HEK293 (cell line): ENCODE measurements at regions not wholly inside any gene's neighbourhood (a gene's known extent, or its start where the extent isn't known, plus 50 kb on each side); places are given as distances from the start of the nearest gene placed in this dataset.

Experiments
- CTCF ChIA-PET: fragments of 350-600 bp; formaldehyde crosslinking; extraction: SDS; loops from one replicate; lab custom pipeline; 2021; ENCODE audit warnings: antibody characterized with exemption; lab: Yijun Ruan, JAX
- POLR2A ChIA-PET: fragments of 300-600 bp; formaldehyde crosslinking; extraction: SDS; loops from one replicate; lab custom pipeline; 2020; ENCODE audit warnings: antibody characterized with exemption, inconsistent platforms; lab: Yijun Ruan, JAX
- H3K27ac ChIP-seq: fragments of 200-500 bp; sonication (Bioruptor generic); 2 replicates; pipeline ENCODE4 v1.5.1; 2014; ENCODE audit warnings: low read depth, low read length, control low read depth, inconsistent platforms; ENCODE audit errors: extremely low read depth
- H3K36me3 ChIP-seq, 2 experiments: fragments of 200-500 bp in 1 of 2; sonication (Bioruptor generic) in 1 of 2; 1 replicate in 1 of 2; 2 replicates in 1 of 2; pipeline ENCODE4 v1.5.1; 2014 to 2017; ENCODE audit warnings: inconsistent platforms in 2 of 2, low read length in 2 of 2; ENCODE audit not compliant: control insufficient read depth in 2 of 2, insufficient read depth in 1 of 2
- H3K4me1 ChIP-seq: fragments of 200-500 bp; sonication (Bioruptor generic); 2 replicates; pipeline ENCODE4 v1.5.1; 2014; ENCODE audit warnings: mild to moderate bottlenecking, low read length, inconsistent platforms; ENCODE audit not compliant: control insufficient read depth, insufficient read depth
- H3K4me3 ChIP-seq: 2 replicates; pipeline ENCODE4 v1.5.1; 2011; ENCODE audit warnings: low read depth, mild to moderate bottlenecking, control low read depth, low read length, moderate library complexity
- H3K9me3 ChIP-seq: fragments of 200-500 bp; sonication (Bioruptor generic); 2 replicates; pipeline ENCODE4 v1.5.1; 2014; ENCODE audit warnings: low read depth, low read length, inconsistent platforms; ENCODE audit not compliant: control insufficient read depth, insufficient read depth
- AEBP2 ChIP-seq: fragments of 450-650 bp; formaldehyde crosslinking; IDR thresholded peaks from 2 replicates; pipeline ENCODE4 v1.5.1; 2016; ENCODE audit warnings: missing biosample characterization, missing genetic modification characterization, borderline replicate concordance
- GLI2 ChIP-seq: fragments of 450-650 bp; formaldehyde crosslinking; IDR thresholded peaks from 2 replicates; pipeline ENCODE4; 2017; ENCODE audit warnings: missing biosample characterization, missing genetic modification characterization, low read depth, borderline replicate concordance
- KLF1 ChIP-seq: fragments of 450-650 bp; formaldehyde crosslinking; IDR thresholded peaks from 2 replicates; pipeline ENCODE4 v1.5.1; 2016; ENCODE audit warnings: missing biosample characterization, missing genetic modification characterization
- KLF7 ChIP-seq: fragments of 450-650 bp; formaldehyde crosslinking; IDR thresholded peaks from 2 replicates; pipeline ENCODE4 v1.5.1; 2016; ENCODE audit warnings: missing biosample characterization, missing genetic modification characterization, borderline replicate concordance
- MYNN ChIP-seq: fragments of 450-650 bp; formaldehyde crosslinking; IDR thresholded peaks from 2 replicates; pipeline ENCODE4 v1.5.1; 2016; ENCODE audit warnings: missing biosample characterization, missing genetic modification characterization, borderline replicate concordance
- PRDM6 ChIP-seq: fragments of 450-650 bp; formaldehyde crosslinking; IDR thresholded peaks from 2 replicates; pipeline ENCODE4 v1.5.1; 2017; ENCODE audit warnings: missing biosample characterization, missing genetic modification characterization
- SCRT1 ChIP-seq: fragments of 450-650 bp; formaldehyde crosslinking; IDR thresholded peaks from 2 replicates; pipeline ENCODE4 v1.5.1; 2016; ENCODE audit warnings: missing biosample characterization, missing genetic modification characterization, borderline replicate concordance
- ZBTB21 ChIP-seq: fragments of 450-650 bp; formaldehyde crosslinking; IDR thresholded peaks from 2 replicates; pipeline ENCODE4 v1.5.1; 2017; ENCODE audit warnings: missing biosample characterization, missing genetic modification characterization
- ZNF132 ChIP-seq: fragments of 450-650 bp; formaldehyde crosslinking; IDR thresholded peaks from 2 replicates; pipeline ENCODE4 v1.5.1; 2017; ENCODE audit warnings: missing biosample characterization, missing genetic modification characterization, borderline replicate concordance
- ZNF157 ChIP-seq: fragments of 450-650 bp; formaldehyde crosslinking; IDR thresholded peaks from 2 replicates; pipeline ENCODE4 v1.5.1; 2016; ENCODE audit warnings: missing biosample characterization, missing genetic modification characterization
- ZNF16 ChIP-seq: fragments of 450-650 bp; formaldehyde crosslinking; IDR thresholded peaks from 2 replicates; pipeline ENCODE4 v1.5.1; 2016; ENCODE audit warnings: low read depth, missing biosample characterization, missing genetic modification characterization
- ZNF175 ChIP-seq: fragments of 450-650 bp; formaldehyde crosslinking; IDR thresholded peaks from 2 replicates; pipeline ENCODE4 v1.5.1; 2016; ENCODE audit warnings: missing biosample characterization, missing genetic modification characterization
- ZNF202 ChIP-seq: fragments of 450-650 bp; formaldehyde crosslinking; IDR thresholded peaks from 2 replicates; pipeline ENCODE4 v1.5.1; 2016; ENCODE audit warnings: missing biosample characterization, missing genetic modification characterization, borderline replicate concordance
- ZNF223 ChIP-seq: fragments of 450-650 bp; formaldehyde crosslinking; IDR thresholded peaks from 2 replicates; pipeline ENCODE4 v1.5.1; 2016; ENCODE audit warnings: missing biosample characterization, missing genetic modification characterization
- ZNF23 ChIP-seq: fragments of 450-650 bp; formaldehyde crosslinking; IDR thresholded peaks from 2 replicates; pipeline ENCODE4 v1.5.1; 2016; ENCODE audit warnings: missing biosample characterization, missing genetic modification characterization, borderline replicate concordance
- ZNF248 ChIP-seq: fragments of 450-650 bp; formaldehyde crosslinking; IDR thresholded peaks from 2 replicates; pipeline ENCODE4 v1.5.1; 2017; ENCODE audit warnings: missing biosample characterization, missing genetic modification characterization
- ZNF350 ChIP-seq: fragments of 450-650 bp; formaldehyde crosslinking; IDR thresholded peaks from 2 replicates; pipeline ENCODE4 v1.5.0; 2017; ENCODE audit warnings: missing biosample characterization, mild to moderate bottlenecking, missing genetic modification characterization
- ZNF394 ChIP-seq: fragments of 450-650 bp; formaldehyde crosslinking; IDR thresholded peaks from 2 replicates; pipeline ENCODE4 v1.5.1; 2016; ENCODE audit warnings: missing biosample characterization, missing genetic modification characterization, mild to moderate bottlenecking, moderate library complexity, borderline replicate concordance
- ZNF423 ChIP-seq: fragments of 450-650 bp; formaldehyde crosslinking; IDR thresholded peaks from 2 replicates; pipeline ENCODE4 v1.5.1; 2016; ENCODE audit warnings: missing biosample characterization, missing genetic modification characterization
- ZNF501 ChIP-seq: fragments of 450-650 bp; formaldehyde crosslinking; IDR thresholded peaks from 2 replicates; pipeline ENCODE4 v1.5.1; 2016; ENCODE audit warnings: missing biosample characterization, missing genetic modification characterization
- ZNF529 ChIP-seq: fragments of 450-650 bp; formaldehyde crosslinking; IDR thresholded peaks from 2 replicates; pipeline ENCODE4 v1.5.1; 2017; ENCODE audit warnings: missing genetic modification characterization, missing biosample characterization; ENCODE audit not compliant: insufficient replicate concordance
- ZNF549 ChIP-seq: fragments of 450-650 bp; IDR thresholded peaks from 2 replicates; pipeline ENCODE4 v1.5.1; 2018; ENCODE audit warnings: missing biosample characterization, missing genetic modification characterization, mild to moderate bottlenecking, inconsistent platforms, moderate library complexity
- ZNF623 ChIP-seq: fragments of 450-650 bp; formaldehyde crosslinking; IDR thresholded peaks from 2 replicates; pipeline ENCODE4 v1.5.1; 2016; ENCODE audit warnings: missing biosample characterization, missing genetic modification characterization
- ZNF629 ChIP-seq: fragments of 450-650 bp; formaldehyde crosslinking; IDR thresholded peaks from 2 replicates; pipeline ENCODE4 v1.5.1; 2017; ENCODE audit warnings: missing biosample characterization, missing genetic modification characterization
- ZNF654 ChIP-seq: fragments of 450-650 bp; formaldehyde crosslinking; IDR thresholded peaks from 2 replicates; pipeline ENCODE4 v1.5.1; 2016; ENCODE audit warnings: low read depth, missing biosample characterization, missing genetic modification characterization
- ZNF658 ChIP-seq: fragments of 450-650 bp; formaldehyde crosslinking; IDR thresholded peaks from 2 replicates; pipeline ENCODE4; 2016; ENCODE audit warnings: missing biosample characterization, missing genetic modification characterization
- ZNF664 ChIP-seq: fragments of 450-650 bp; formaldehyde crosslinking; IDR thresholded peaks from 2 replicates; pipeline ENCODE4 v1.5.1; 2016; ENCODE audit warnings: missing biosample characterization, missing genetic modification characterization
- ZNF692 ChIP-seq: fragments of 450-650 bp; formaldehyde crosslinking; IDR thresholded peaks from 2 replicates; pipeline ENCODE4 v1.5.1; 2016; ENCODE audit warnings: missing biosample characterization, missing genetic modification characterization
- ZNF747 ChIP-seq: fragments of 450-650 bp; formaldehyde crosslinking; IDR thresholded peaks from 2 replicates; pipeline ENCODE4 v1.5.1; 2016; ENCODE audit warnings: missing biosample characterization, missing genetic modification characterization
- ZNF777 ChIP-seq: fragments of 450-650 bp; formaldehyde crosslinking; IDR thresholded peaks from 2 replicates; pipeline ENCODE4 v1.5.1; 2017; ENCODE audit warnings: missing biosample characterization, missing genetic modification characterization, borderline replicate concordance
- ZNF830 ChIP-seq: fragments of 450-650 bp; IDR thresholded peaks from 2 replicates; pipeline ENCODE4 v1.5.0; 2018; ENCODE audit warnings: missing biosample characterization, missing genetic modification characterization, low read depth, mild to moderate bottlenecking, moderate library complexity

GRCh38 chr5:40224421-40224820, 455.3 kb upstream of the PTGER4 start:
- ChIA-PET POLR2A (no interaction called here), CTCF (no interaction called here)
- TF ChIP-seq AEBP2, result no peak
- TF ChIP-seq GLI2, result no peak
- no peak for TF ChIP-seq ZNF747 (tag by site-specific recombination)
- TF ChIP-seq ZNF692, result no peak
- no peak for TF ChIP-seq KLF7 (tag by site-specific recombination)
- TF ChIP-seq ZNF623 (tag by site-specific recombination), result no peak
- TF ChIP-seq ZNF157 (tag by site-specific recombination), result no peak
- no peak for TF ChIP-seq ZNF350
- TF ChIP-seq ZNF23 (tag by site-specific recombination), result no peak
- no peak for TF ChIP-seq ZBTB21 (tag by site-specific recombination)
- TF ChIP-seq PRDM6 (tag by site-specific recombination), result no peak
- no peak for TF ChIP-seq ZNF549 (tag by site-specific recombination)
- TF ChIP-seq ZNF202 (tag by site-specific recombination), result no peak
- Histone ChIP-seq H3K36me3 (no peaks in the 10 kb centered on the region), H3K9me3 (no peaks in the 10 kb centered on the region), H3K4me3 (no peak overlapping the region), H3K27ac (no peak overlapping the region), H3K4me1 (no peaks in the 10 kb centered on the region)

GRCh38 chr5:40223884-40224402, 455.8 kb upstream of the PTGER4 start:
- H3K4me3 ChIP-seq, result no peak overlapping the region
- H3K9me3 ChIP-seq, result no peaks in the 10 kb centered on the region
- H3K36me3 ChIP-seq, result no peaks in the 10 kb centered on the region
- no peak for TF ChIP-seq ZNF664 (tag by site-specific recombination)
- no peak for TF ChIP-seq ZNF248 (tag by site-specific recombination)
- no peak for TF ChIP-seq ZNF654
- no peak for TF ChIP-seq KLF1 (tag by site-specific recombination)
- no peak for TF ChIP-seq ZNF830 (tag by site-specific recombination)
- no peak for TF ChIP-seq ZNF175 (tag by site-specific recombination)
- no peak for TF ChIP-seq ZNF394 (tag by site-specific recombination)
- TF ChIP-seq ZNF777 (tag by site-specific recombination), result no peak
- no peak for TF ChIP-seq ZNF529
- no peak for TF ChIP-seq ZNF423
- no peak for TF ChIP-seq ZNF132
- no peak for TF ChIP-seq ZNF658 (tag by site-specific recombination)
- TF ChIP-seq ZNF629 (tag by site-specific recombination), result no peak
- TF ChIP-seq ZNF501 (tag by site-specific recombination), result no peak
- no peak for TF ChIP-seq MYNN (tag by site-specific recombination)
- no peak for TF ChIP-seq ZNF16 (tag by site-specific recombination)
- TF ChIP-seq SCRT1, result no peak
- TF ChIP-seq ZNF223 (tag by site-specific recombination), result no peak
- ChIA-PET POLR2A (no interaction called here), CTCF (no interaction called here)
- no peak overlapping the region for H3K27ac ChIP-seq
- H3K4me1 ChIP-seq, result no peaks in the 10 kb centered on the region
